ENCODE measurements at regions not wholly inside any gene's neighbourhood (a gene's known extent, or its start where the extent isn't known, plus 50 kb on each side); places are given as distances from the start of the nearest gene placed in this dataset.

DNA sequence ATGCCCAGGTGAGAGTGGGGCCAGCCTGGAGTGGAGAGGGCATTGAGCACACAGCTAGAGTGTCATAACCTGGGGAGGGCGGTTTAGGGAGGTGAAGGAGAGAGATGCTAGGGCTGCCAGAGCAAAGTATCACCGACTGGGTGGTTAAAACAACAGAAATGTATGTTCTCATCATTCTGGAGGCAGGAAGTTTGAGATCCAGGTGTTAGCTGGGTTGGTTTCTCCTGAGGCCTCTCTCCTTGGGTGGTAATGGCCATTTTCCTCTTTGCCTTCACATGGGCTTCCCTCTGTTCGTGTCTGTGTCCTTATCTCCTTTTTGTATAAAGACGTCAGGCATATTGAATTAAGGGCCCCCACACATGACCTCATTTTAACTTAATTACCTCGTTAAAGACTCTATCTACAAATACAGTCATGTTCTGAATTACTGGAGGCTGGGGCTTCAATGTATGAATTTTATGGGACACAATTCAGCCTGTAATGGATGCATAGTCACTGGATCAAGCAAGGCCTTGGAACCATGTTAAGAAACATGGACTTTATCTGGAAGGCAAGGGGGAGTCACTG lies 118.6 kb upstream of the IL12B start:
- in situ Hi-C loops (cut with MboI; ENCODE audit: low sequenced_read_pairs, unreplicated experiment), result loop anchor here (10.0 to 25.0 kb wide), 3 partner anchors 287 to 536 kb away; partner anchors contain the start of gene ADRA1B
- TF ChIP-seq, protein P1, sequence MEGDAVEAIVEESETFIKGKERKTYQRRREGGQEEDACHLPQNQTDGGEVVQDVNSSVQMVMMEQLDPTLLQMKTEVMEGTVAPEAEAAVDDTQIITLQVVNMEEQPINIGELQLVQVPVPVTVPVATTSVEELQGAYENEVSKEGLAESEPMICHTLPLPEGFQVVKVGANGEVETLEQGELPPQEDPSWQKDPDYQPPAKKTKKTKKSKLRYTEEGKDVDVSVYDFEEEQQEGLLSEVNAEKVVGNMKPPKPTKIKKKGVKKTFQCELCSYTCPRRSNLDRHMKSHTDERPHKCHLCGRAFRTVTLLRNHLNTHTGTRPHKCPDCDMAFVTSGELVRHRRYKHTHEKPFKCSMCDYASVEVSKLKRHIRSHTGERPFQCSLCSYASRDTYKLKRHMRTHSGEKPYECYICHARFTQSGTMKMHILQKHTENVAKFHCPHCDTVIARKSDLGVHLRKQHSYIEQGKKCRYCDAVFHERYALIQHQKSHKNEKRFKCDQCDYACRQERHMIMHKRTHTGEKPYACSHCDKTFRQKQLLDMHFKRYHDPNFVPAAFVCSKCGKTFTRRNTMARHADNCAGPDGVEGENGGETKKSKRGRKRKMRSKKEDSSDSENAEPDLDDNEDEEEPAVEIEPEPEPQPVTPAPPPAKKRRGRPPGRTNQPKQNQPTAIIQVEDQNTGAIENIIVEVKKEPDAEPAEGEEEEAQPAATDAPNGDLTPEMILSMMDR (IDR thresholded peaks at IDR 0.05; ENCODE audit: borderline replicate concordance, control extremely low read depth, extremely low read depth, insufficient read depth, missing control alignments), result no peak
- DNase-seq (ENCODE audit: low spot score), result no peak

DNA sequence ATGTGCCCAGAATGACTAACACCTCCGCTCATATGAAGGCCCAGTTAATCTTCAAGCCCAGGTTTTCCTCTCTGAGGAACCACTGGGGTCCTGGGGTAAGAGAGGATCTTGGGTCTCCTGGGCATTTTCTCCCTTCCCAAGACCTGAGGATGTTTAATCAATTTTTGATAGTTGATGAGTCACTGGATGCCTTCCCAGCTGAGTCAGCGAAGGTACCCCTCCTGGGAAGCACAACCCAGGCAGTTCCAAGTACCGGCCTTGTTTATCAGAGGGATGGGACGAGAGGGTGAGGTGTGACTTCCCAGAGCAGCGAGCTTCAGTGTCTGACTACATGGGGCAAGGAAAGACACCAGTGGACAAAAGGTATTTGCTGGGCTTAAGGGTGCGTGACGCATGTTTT lies 119.6 kb upstream of the IL12B start:
- no peak for DNase-seq (ENCODE audit: low spot score)
- in situ Hi-C loops (cut with MboI; ENCODE audit: low sequenced_read_pairs, unreplicated experiment), result loop anchor here (10.0 to 25.0 kb wide), 3 partner anchors 288 to 535 kb away; partner anchors contain the start of gene ADRA1B
- TF ChIP-seq, protein P1 (IDR thresholded peaks at IDR 0.05; ENCODE audit: borderline replicate concordance, control extremely low read depth, extremely low read depth, insufficient read depth, missing control alignments), result no peak

DNA sequence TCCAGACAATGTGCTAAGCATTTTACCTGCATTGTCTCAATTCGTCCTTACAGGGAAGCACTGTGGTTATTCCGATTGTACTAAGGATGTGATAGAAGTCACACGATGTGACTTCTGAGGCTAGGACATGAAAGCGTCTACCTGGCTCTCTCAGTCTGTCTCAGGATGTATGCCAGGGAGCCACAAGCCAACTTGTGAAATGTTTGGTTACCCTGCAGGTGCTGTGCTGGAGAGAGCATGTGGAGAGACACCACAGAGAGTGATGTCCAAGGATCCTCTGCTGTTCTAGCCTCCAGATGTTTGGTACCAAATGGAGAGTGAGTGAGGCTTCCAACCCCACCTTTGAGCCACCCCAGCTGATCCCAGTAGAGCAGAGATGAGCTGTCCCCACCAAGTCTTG lies 120.1 kb upstream of the IL12B start:
- no peak for DNase-seq (ENCODE audit: low spot score)
- in situ Hi-C loops (cut with MboI; ENCODE audit: low sequenced_read_pairs, unreplicated experiment), result no loop called here
- TF ChIP-seq, protein P1 (IDR thresholded peaks at IDR 0.05; ENCODE audit: borderline replicate concordance, control extremely low read depth, extremely low read depth, insufficient read depth, missing control alignments), result no peak

DNA sequence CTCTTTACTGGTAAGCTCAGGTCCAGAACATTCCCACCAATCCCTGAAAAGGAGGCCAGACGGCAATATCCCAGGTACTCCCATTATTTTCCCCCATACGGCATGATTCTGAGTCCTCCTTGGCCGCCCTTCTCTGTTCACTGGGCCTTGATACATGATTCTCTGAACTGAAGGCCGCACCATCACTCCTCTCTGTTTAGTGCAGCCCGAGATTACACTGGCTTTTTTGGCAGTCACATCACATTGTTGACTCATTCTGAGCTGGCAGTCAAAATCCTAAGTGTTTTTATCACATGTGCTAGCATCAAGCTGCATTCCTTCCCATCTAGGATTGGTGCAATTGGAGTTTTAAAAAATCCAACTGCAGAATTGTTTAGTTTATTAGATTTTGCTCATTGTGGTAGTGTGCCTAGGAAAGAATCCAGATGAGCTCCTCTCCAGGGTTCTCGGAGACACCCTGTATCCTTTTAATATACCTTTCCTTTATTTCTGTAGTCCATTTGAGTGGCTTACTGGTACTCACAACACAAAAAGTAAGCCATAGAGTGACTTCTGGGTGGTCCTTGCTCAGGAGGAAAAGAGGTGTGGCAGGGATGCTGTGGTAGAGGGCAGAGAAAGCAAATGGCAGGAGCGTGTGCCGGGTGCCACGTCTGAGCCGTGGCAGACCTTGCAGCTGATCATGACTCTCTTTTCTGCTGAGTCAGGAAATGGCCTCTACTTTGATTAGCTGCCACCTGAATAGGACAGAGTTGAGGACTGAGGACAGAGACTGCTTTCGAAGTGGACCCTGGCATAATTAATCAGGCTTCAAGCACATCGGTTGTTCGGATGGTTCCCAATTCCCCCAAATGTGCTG lies 121.1 kb upstream of the IL12B start:
- no peak for DNase-seq (ENCODE audit: low spot score)
- in situ Hi-C loops (cut with MboI; ENCODE audit: low sequenced_read_pairs, unreplicated experiment), result no loop called here
- TF ChIP-seq, protein P1 (IDR thresholded peaks at IDR 0.05; ENCODE audit: borderline replicate concordance, control extremely low read depth, extremely low read depth, insufficient read depth, missing control alignments), result no peak

DNA sequence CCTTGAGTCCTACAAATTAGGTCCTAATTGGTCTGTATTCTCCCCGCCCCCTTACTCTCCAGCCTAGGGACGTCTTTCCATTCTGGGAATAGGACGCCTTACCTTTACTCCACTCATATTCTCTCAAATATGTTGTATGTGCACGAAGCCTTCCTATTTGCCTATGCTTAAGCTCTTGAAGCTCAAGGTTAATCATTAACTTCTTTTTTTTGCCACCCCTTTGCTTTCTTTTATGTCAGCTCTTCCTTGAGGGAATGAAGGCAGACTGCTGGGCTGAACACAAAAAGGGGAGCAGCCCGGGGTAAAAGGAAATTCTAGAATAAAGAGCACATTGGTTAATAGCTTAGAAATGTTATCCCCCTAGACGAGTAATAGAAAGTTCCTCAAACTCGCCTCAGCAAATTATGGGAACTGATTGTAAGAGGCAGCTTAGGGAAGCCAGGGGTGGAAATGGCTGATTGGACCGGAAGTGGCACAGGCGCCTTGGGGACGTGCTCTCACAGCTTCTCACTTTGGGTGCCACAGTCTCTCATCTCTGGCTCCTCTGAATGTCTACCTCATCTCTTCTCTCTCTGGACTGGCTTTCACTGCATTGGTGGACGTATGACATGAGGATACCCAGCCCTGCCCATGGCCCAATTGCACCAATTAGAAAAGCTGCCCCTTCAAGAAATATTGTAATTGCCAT lies 122.3 kb upstream of the IL12B start:
- TF ChIP-seq, protein P1 (IDR thresholded peaks at IDR 0.05; ENCODE audit: borderline replicate concordance, control extremely low read depth, extremely low read depth, insufficient read depth, missing control alignments), result no peak
- no peak for DNase-seq (ENCODE audit: low spot score)
- in situ Hi-C loops (cut with MboI; ENCODE audit: low sequenced_read_pairs, unreplicated experiment), result no loop called here

DNA sequence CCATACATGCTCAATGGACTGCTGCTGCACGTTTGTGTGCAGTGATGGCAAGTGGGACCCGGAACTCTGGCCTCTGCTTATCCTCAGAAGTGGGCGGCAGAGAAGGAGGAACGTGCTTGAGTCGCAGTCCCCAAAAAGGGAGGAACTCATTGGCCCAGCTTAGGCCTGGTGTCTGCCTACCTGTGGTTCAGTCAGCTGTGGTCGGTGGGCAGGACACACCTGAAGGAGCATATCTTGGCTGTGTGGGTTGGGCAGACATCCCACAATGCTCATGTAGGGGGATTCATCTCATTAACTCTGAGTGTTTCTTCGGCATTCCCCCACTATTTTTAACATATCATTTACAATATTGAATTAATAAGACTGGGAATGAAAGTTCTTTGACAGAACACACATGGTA lies 122.9 kb upstream of the IL12B start:
- no peak for DNase-seq (ENCODE audit: low spot score)
- in situ Hi-C loops (cut with MboI; ENCODE audit: low sequenced_read_pairs, unreplicated experiment), result no loop called here
- TF ChIP-seq, protein P1 (IDR thresholded peaks at IDR 0.05; ENCODE audit: borderline replicate concordance, control extremely low read depth, extremely low read depth, insufficient read depth, missing control alignments), result no peak

Measured in GM13976 (cell line).